GM12878 (cell line): ENCODE measurements at regions not wholly inside any gene's neighbourhood (a gene's known extent, or its start where the extent isn't known, plus 50 kb on each side); places are given as distances from the start of the nearest gene placed in this dataset.

Experiments
- ATAC-seq: fragments of 200-7000 bp; cut with Tn5 transposase; 3 replicates; pipeline ENCODE4 v1.9.1; 2020; ENCODE audit warnings: mild to moderate bottlenecking, moderate library complexity
- BruUV-seq: library from RNA; stranded (reverse); fragments of 400-500 nt; replicated peaks from 2 replicates; lab custom pipeline; 2021; lab: Mats Ljungman, UMichigan
- CTCF ChIA-PET: fragments of 300-600 bp; sonication (Branson Sonifier 250); formaldehyde crosslinking; extraction: SDS; loops from one replicate; lab custom pipeline; 2021; ENCODE audit warnings: inconsistent platforms; lab: Yijun Ruan, JAX
- POLR2A ChIA-PET: fragments of 350-600 bp; formaldehyde crosslinking; extraction: SDS; loops from one replicate; lab custom pipeline; 2021; ENCODE audit warnings: inconsistent platforms; lab: Charles Lee
- RAD21 ChIA-PET: fragments of 300-600 bp; sonication (Branson Sonifier 250); formaldehyde crosslinking; loops from one replicate; lab custom pipeline; 2023; ENCODE audit warnings: antibody characterized with exemption; ENCODE audit not compliant: unreplicated experiment; lab: Charles Lee
- SMC1A ChIA-PET: fragments of 300-600 bp; sonication (Branson Sonifier 250); formaldehyde crosslinking; loops from one replicate; lab custom pipeline; 2023; ENCODE audit not compliant: unreplicated experiment, uncharacterized antibody; lab: Charles Lee
- DNase-seq: peaks from one replicate; pipeline ENCODE4 v3.0.0-alpha.2; 2011; ENCODE audit warnings: low read depth, low spot score
- FAIRE-seq: peaks from 3 replicates; lab custom pipeline; 2011; peaks lifted over from hg19 to GRCh38; lab: Jason Lieb, UNC
- H2AFZ ChIP-seq: 2 replicates; pipeline ENCODE4 v1.6.0; 2011; ENCODE audit warnings: low read depth, low read length, control low read depth; ENCODE audit not compliant: control insufficient read depth
- H3K27ac ChIP-seq: 2 replicates; pipeline ENCODE4 v1.5.1; 2011; ENCODE audit warnings: control low read depth; ENCODE audit not compliant: control insufficient read depth, insufficient read depth
- H3K27me3 ChIP-seq, 2 experiments: replicated peaks in 1 of 2; 2 replicates each; pipeline versions ENCODE4 v1.6.0 to v1.6.1; 2011; ENCODE audit warnings: low read length in 1 of 2; ENCODE audit not compliant: control insufficient read depth in 2 of 2, insufficient read depth in 2 of 2
- H3K36me3 ChIP-seq, 2 experiments: 2 replicates each; pipeline ENCODE4 v1.5.1; 2011; ENCODE audit warnings: low read length in 1 of 2; ENCODE audit not compliant: control insufficient read depth in 2 of 2, insufficient read depth in 2 of 2
- H3K4me1 ChIP-seq: 2 replicates; pipeline ENCODE4 v1.6.1; 2011; ENCODE audit warnings: mild to moderate bottlenecking, low read length, moderate library complexity, mixed read lengths; ENCODE audit not compliant: control insufficient read depth, insufficient read depth
- H3K4me2 ChIP-seq: 2 replicates; pipeline ENCODE4 v1.6.0; 2011; ENCODE audit warnings: control low read depth; ENCODE audit not compliant: control insufficient read depth, insufficient read depth
- H3K4me3 ChIP-seq: fragments of 200-600 bp; sonication (generic); 2 replicates; pipeline ENCODE4 v1.5.1; 2016
- H3K79me2 ChIP-seq: 2 replicates; pipeline ENCODE4 v1.6.0; 2011; ENCODE audit warnings: low read length; ENCODE audit not compliant: control insufficient read depth, insufficient read depth
- H3K9ac ChIP-seq: 2 replicates; pipeline ENCODE4 v1.8.0; 2011; ENCODE audit warnings: low read length, control low read depth, mixed read lengths; ENCODE audit not compliant: control insufficient read depth, insufficient read depth
- H3K9me3 ChIP-seq: replicated peaks from 3 replicates; pipeline ENCODE4 v1.5.1; 2011; ENCODE audit warnings: mild to moderate bottlenecking, low read length; ENCODE audit not compliant: control insufficient read depth, insufficient read depth
- H4K20me1 ChIP-seq: 2 replicates; pipeline ENCODE4 v1.6.0; 2011; ENCODE audit not compliant: control insufficient read depth, insufficient read depth
- ATF7 ChIP-seq: fragments of 450-650 bp; IDR thresholded peaks from 2 replicates; pipeline ENCODE4 v1.6.1; 2016; ENCODE audit warnings: low read depth, mild to moderate bottlenecking
- CEBPB ChIP-seq, 2 experiments: fragments of 150-350 bp in 1 of 2; IDR thresholded peaks; 2 replicates each; pipeline ENCODE4 v1.6.1; 2012 to 2014; ENCODE audit warnings: low read depth in 2 of 2, low read length in 2 of 2, borderline replicate concordance in 1 of 2, inconsistent platforms in 1 of 2
- EP300 ChIP-seq, 2 experiments: fragments of 150-350 bp in 1 of 2; IDR thresholded peaks; 2 replicates each; pipeline ENCODE4 v1.6.1; 2011 to 2012; ENCODE audit warnings: low read depth in 2 of 2, low read length in 2 of 2, borderline replicate concordance in 1 of 2, improper control_type of control experiment in 1 of 2, inconsistent platforms in 1 of 2; ENCODE audit not compliant: control insufficient read depth in 1 of 2
- MEF2B ChIP-seq: fragments of 450-650 bp; IDR thresholded peaks from 2 replicates; pipeline ENCODE4 v1.6.1; 2018; ENCODE audit warnings: mild to moderate bottlenecking, moderate library complexity; ENCODE audit not compliant: partially characterized antibody, poor library complexity, severe bottlenecking
- MTA2 ChIP-seq: fragments of 450-650 bp; IDR thresholded peaks from 2 replicates; pipeline ENCODE4 v1.6.1; 2016; ENCODE audit warnings: low read depth, mild to moderate bottlenecking, moderate library complexity
- MYC ChIP-seq: IDR thresholded peaks from 2 replicates; pipeline ENCODE4 v1.6.1; 2011; ENCODE audit warnings: mild to moderate bottlenecking, low read length, moderate library complexity, inconsistent platforms; ENCODE audit not compliant: insufficient read depth, insufficient replicate concordance, insufficient read length, severe bottlenecking
- NBN ChIP-seq: fragments of 450-650 bp; IDR thresholded peaks from 2 replicates; pipeline ENCODE4 v1.6.1; 2016
- NR2F1 ChIP-seq: fragments of 450-650 bp; conservative IDR thresholded peaks from 2 replicates; pipeline ENCODE4 v1.6.1; 2017; ENCODE audit warnings: mild to moderate bottlenecking
- NRF1 ChIP-seq: conservative IDR thresholded peaks from 2 replicates; pipeline ENCODE4 v1.6.1; 2011; ENCODE audit warnings: mild to moderate bottlenecking, low read depth, low read length, improper control_type of control experiment
- PML ChIP-seq: IDR thresholded peaks from 2 replicates; pipeline ENCODE4 v1.6.1; 2012; ENCODE audit warnings: low read length, inconsistent platforms
- RELB ChIP-seq: fragments of 450-650 bp; IDR thresholded peaks from 2 replicates; pipeline ENCODE4 v1.6.1; 2017; ENCODE audit warnings: low read depth, mild to moderate bottlenecking, moderate library complexity
- REST ChIP-seq: IDR thresholded peaks from 2 replicates; pipeline ENCODE4 v1.6.1; 2012; ENCODE audit warnings: mild to moderate bottlenecking, low read depth, low read length
- ZNF384 ChIP-seq: IDR thresholded peaks from 2 replicates; pipeline ENCODE4 v1.6.1; 2012; ENCODE audit warnings: low read depth, mild to moderate bottlenecking, low read length, improper control_type of control experiment, borderline replicate concordance
- WGBS: methylation state at CpG from one replicate; pipeline ENCODE4 v1.1.6; 2016; ENCODE audit warnings: low lambda C conversion rate; ENCODE audit not compliant: insufficient replicate concordance, insufficient coverage; ENCODE audit errors: missing lambda C conversion rate; 5-methylcytosine and 5-hydroxymethylcytosine counted together
- in situ Hi-C: fragments of 300-500 bp; cut with MboI; formaldehyde crosslinking; loops from 9 replicates; pipeline ENCODE4 v1.14.3; 2018; ENCODE audit warnings: mixed read lengths
- intact Hi-C: fragments of 100-400 bp; cut with micrococcal nuclease; formaldehyde crosslinking; loops from one replicate; pipeline ENCODE4 v1.14.2; 2022; ENCODE audit not compliant: unreplicated experiment
- TF ChIP-seq, protein P1 (sequence below): IDR thresholded peaks from 2 replicates; pipeline ENCODE4 v1.6.1; 2011; ENCODE audit warnings: borderline replicate concordance, low read depth, mild to moderate bottlenecking, moderate library complexity, mixed read lengths, low read length; ENCODE audit not compliant: insufficient read depth; ENCODE audit errors: extremely low read length
- TF ChIP-seq, protein P2 (sequence below): fragments of 450-650 bp; IDR thresholded peaks from 2 replicates; pipeline ENCODE4 v1.6.1; 2017; ENCODE audit warnings: mild to moderate bottlenecking, low read depth, inconsistent platforms; ENCODE audit not compliant: poor library complexity, severe bottlenecking

DNA sequence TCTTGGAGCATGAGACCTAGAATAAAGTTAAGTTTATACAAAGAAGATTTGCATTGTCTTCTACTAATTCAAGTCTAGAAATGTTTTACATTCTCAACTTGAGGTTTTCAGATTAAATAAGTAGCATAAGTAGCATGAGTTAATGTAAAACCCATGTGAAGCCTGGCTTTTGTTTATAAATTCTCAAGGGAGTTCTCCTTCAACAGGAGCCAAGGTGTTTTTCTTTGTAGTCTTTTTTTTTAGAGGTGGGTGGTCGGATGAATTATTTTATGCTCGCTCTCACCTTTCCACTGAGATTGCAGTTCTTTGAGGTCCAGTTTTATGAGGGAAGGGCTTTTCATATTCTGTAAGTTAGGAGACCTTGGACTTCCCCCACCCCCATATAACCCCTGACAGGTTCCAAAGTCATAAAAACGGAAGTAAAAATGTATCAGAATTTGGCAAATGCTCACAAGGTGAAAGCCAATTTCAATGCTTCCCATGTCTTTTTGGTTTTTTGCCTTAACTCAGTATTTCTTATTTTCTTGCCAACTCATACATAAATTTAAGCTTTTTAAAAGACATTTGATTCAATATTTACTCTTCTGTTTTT lies 244.3 kb upstream of the ASCC3 start:
- ChIA-PET RAD21 (interaction anchor here (1.4 kb wide), 1 partner anchor 11 kb away, joined by 3 read pairs; no protein-coding TSS in a partner anchor), POLR2A (no interaction called here), CTCF (no interaction called here), SMC1A (no interaction called here)
- Histone ChIP-seq H3K4me3 (no peak overlapping the region), H2AFZ (no peak overlapping the region), H3K36me3 (no peaks in the 10 kb centered on the region), H3K4me1 (no peaks in the 10 kb centered on the region), H3K4me2 (no peak overlapping the region), H3K27me3 (no peaks in the 10 kb centered on the region), H4K20me1 (no peaks in the 10 kb centered on the region), H3K79me2 (no peaks in the 10 kb centered on the region), H3K9ac (no peak overlapping the region), H3K27ac (no peak overlapping the region), H3K9me3 (no peaks in the 10 kb centered on the region)
- ATAC-seq: peak; percentile 49; the same call in 2 of the 3 replicates
- WGBS: 19% methylated on average over 3 of the region's 3 CpGs
- in situ Hi-C loops: no loop called here
- no peak for FAIRE-seq
- intact Hi-C loops: no loop called here
- no TSS peak for BruUV-seq
- peak; percentile 4 for DNase-seq
- TF ChIP-seq MEF2B: peak; percentile 88
- TF ChIP-seq MYC: no peak
- TF ChIP-seq NBN: no peak
- TF ChIP-seq, protein P1, sequence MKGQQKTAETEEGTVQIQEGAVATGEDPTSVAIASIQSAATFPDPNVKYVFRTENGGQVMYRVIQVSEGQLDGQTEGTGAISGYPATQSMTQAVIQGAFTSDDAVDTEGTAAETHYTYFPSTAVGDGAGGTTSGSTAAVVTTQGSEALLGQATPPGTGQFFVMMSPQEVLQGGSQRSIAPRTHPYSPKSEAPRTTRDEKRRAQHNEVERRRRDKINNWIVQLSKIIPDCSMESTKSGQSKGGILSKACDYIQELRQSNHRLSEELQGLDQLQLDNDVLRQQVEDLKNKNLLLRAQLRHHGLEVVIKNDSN: no peak
- peak; percentile 64; the same call in 1 of the 2 replicates for TF ChIP-seq RELB
- 0 out of 2 replicates have a peak, but pooled peaks have one; percentile 18 for TF ChIP-seq ATF7
- TF ChIP-seq NRF1: no peak
- no peak for TF ChIP-seq CEBPB (IDR thresholded peaks at IDR 0.05; ENCODE audit: borderline replicate concordance in 1 of 2, low read depth in 2 of 2, low read length in 2 of 2)
- 0 out of 4 replicates have a peak, but pooled peaks of 1 of the 2 experiments have one; percentile 16 for TF ChIP-seq EP300 (IDR thresholded peaks at IDR 0.05; ENCODE audit: borderline replicate concordance in 1 of 2, control insufficient read depth in 1 of 2, low read depth in 2 of 2, low read length in 2 of 2)
- TF ChIP-seq REST: no peak
- TF ChIP-seq ZNF384: no peak
- TF ChIP-seq MTA2: 0 out of 2 replicates have a peak, but pooled peaks have one; percentile 25
- TF ChIP-seq, protein P2, sequence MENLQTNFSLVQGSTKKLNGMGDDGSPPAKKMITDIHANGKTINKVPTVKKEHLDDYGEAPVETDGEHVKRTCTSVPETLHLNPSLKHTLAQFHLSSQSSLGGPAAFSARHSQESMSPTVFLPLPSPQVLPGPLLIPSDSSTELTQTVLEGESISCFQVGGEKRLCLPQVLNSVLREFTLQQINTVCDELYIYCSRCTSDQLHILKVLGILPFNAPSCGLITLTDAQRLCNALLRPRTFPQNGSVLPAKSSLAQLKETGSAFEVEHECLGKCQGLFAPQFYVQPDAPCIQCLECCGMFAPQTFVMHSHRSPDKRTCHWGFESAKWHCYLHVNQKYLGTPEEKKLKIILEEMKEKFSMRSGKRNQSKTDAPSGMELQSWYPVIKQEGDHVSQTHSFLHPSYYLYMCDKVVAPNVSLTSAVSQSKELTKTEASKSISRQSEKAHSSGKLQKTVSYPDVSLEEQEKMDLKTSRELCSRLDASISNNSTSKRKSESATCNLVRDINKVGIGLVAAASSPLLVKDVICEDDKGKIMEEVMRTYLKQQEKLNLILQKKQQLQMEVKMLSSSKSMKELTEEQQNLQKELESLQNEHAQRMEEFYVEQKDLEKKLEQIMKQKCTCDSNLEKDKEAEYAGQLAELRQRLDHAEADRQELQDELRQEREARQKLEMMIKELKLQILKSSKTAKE: no peak
- no peak for TF ChIP-seq PML
- 0 out of 2 replicates have a peak, but pooled peaks have one; percentile 30 for TF ChIP-seq NR2F1
